Thoracic aorta (tissue), 2 donors: ENCODE measurements at regions not wholly inside any gene's neighbourhood (a gene's known extent, or its start where the extent isn't known, plus 50 kb on each side); places are given as distances from the start of the nearest gene placed in this dataset.

Source experiments
- ATAC-seq: fragments of 150-250 bp; one replicate; pipeline ENCODE4 v1.8.0; 2017; ENCODE audit warnings: low read depth; ENCODE audit not compliant: insufficient number of reproducible peaks, low FRiP score
- DNase-seq: peaks from one replicate; pipeline ENCODE4 v3.0.0-alpha.2; 2020; ENCODE audit warnings: low spot score
- H3K27ac ChIP-seq, 2 donors: fragments of 200-600 bp; sonication (generic); 1 replicate in 1 of 2; 2 replicates in 1 of 2; pipeline ENCODE4 v1.5.1; 2016; ENCODE audit warnings: mild to moderate bottlenecking in 2 of 2, moderate library complexity in 2 of 2
- H3K27me3 ChIP-seq: fragments of 200-600 bp; sonication (generic); replicated peaks from 2 replicates; pipeline ENCODE4 v1.6.0; 2016; ENCODE audit warnings: mild to moderate bottlenecking; ENCODE audit not compliant: insufficient read depth
- H3K36me3 ChIP-seq: fragments of 200-600 bp; sonication (generic); one replicate; pipeline ENCODE4 v1.5.1; 2016
- H3K4me1 ChIP-seq, 2 donors: fragments of 200-600 bp; sonication (generic); 1 replicate in 1 of 2; 2 replicates in 1 of 2; pipeline versions ENCODE4 v1.5.1 to v1.6.0; 2016; ENCODE audit warnings: low read depth in 2 of 2, mild to moderate bottlenecking in 1 of 2; ENCODE audit not compliant: control insufficient read depth in 1 of 2
- H3K4me3 ChIP-seq: fragments of 200-600 bp; sonication (generic); 2 replicates; pipeline ENCODE4 v1.5.1; 2016; ENCODE audit warnings: mild to moderate bottlenecking
- H3K9me3 ChIP-seq: fragments of 200-600 bp; sonication (generic); 2 replicates; pipeline ENCODE4 v1.5.1; 2016
- CTCF ChIP-seq: fragments of 200-600 bp; sonication (generic); IDR thresholded peaks from one replicate; pipeline ENCODE4 v1.5.1; 2019; ENCODE audit warnings: antibody characterized with exemption

- ATAC-seq = no peak
- H3K27me3 ChIP-seq = no peaks in the 10 kb centered on the region
- H3K4me1 ChIP-seq = no peaks in the 10 kb centered on the region
- DNase-seq = no peak
- TF ChIP-seq CTCF = no peak
- H3K9me3 ChIP-seq = no peaks in the 10 kb centered on the region
- H3K36me3 ChIP-seq = no peaks in the 10 kb centered on the region
- H3K4me3 ChIP-seq = no peak overlapping the region
- H3K27ac ChIP-seq = no peak overlapping the region
Measured at GRCh38 chr1:55929652-55930051, 649.7 kb downstream of the PLPP3 start.

DNA sequence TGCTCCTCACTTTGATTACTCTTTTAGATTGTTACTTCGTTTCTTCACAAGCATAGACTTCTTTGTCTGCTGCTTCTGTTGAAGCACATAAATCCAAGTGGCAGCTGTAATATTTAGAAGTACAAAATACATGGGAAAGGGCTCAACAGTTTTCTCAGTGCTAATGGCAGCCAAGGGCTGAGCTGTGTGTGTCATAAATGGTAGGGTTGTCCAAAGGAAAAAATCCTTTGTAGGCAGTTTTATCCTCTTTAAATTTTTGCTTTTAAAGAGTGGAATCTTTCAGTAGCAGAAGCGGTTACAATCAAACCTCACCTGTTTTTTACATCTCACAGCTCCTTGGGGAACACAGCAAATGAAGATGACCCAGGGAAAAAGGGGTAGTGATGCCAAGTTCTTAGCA lies 650.8 kb downstream of the PLPP3 start:
- H3K27ac ChIP-seq = no peak overlapping the region
- ATAC-seq (no peak), DNase-seq (no peak)

GRCh38 chr1:55927702-55928290 lies 651.6 kb downstream of the PLPP3 start:
- no peaks in the 10 kb centered on the region for H3K36me3 ChIP-seq
- H3K9me3 ChIP-seq = no peaks in the 10 kb centered on the region
- no peak overlapping the region for H3K4me3 ChIP-seq
- TF ChIP-seq CTCF = no peak
- H3K27ac ChIP-seq = no peak overlapping the region
- DNase-seq (no peak), ATAC-seq (no peak)
- H3K27me3 ChIP-seq = no peaks in the 10 kb centered on the region
- H3K4me1 ChIP-seq = no peaks in the 10 kb centered on the region

More for the DNA sequence above, 650.8 kb downstream of the PLPP3 start:
- TF ChIP-seq CTCF = no peak
- Histone ChIP-seq H3K4me1 (no peaks in the 10 kb centered on the region), H3K4me3 (no peak overlapping the region), H3K27me3 (no peaks in the 10 kb centered on the region), H3K36me3 (no peaks in the 10 kb centered on the region), H3K9me3 (no peaks in the 10 kb centered on the region)

DNA sequence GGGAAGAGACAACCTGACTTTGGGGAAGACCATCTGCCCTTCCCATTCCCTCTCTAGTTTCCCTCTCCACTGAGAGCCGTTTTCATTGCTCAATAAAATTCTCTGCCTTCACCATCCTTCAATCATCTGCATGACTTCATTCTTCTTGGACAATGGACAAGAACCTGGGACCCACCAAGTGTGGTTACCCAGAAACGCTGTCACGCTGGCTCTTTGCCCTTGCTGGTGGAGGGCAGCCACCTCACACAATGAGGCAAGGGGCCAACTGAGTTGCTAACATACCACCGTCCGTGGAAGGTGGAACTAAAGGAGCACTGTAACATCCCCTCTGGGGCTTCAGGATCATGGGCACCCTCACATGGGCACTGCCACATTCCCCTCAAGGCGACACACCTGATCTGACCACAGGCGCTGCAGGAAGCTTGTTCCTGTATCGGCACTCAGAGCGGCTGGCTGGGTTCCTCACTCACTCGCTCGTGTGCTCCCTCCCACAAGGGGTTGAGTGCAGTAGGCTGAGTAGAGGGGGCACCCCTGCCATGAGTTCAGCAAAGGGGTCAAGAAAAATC lies 652.4 kb downstream of the PLPP3 start:
- DNase-seq (no peak), ATAC-seq (no peak)
- Histone ChIP-seq H3K27ac (no peak overlapping the region), H3K36me3 (no peaks in the 10 kb centered on the region), H3K27me3 (no peaks in the 10 kb centered on the region), H3K9me3 (no peaks in the 10 kb centered on the region), H3K4me3 (no peak overlapping the region), H3K4me1 (no peaks in the 10 kb centered on the region)
- no peak for TF ChIP-seq CTCF

DNA sequence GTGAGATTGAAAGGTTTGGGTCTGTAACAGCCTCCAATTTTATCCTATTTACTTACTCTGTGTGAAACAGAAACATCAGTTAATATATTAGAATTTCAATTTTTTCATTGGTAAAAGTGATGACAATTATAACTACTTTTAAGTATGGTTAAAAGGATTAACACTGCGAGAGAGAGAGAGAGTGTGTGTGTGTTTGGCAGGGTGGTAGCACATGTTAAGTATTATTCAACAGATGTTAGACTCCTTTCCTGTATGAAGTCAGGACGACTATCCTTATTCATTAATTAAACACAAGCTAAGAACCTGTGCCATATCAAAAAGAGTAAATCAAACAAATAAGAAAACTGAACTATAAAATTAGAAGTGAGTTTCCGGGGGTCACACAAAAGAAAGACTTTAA lies 662.5 kb downstream of the PLPP3 start:
- Histone ChIP-seq H3K4me3 (no peak overlapping the region), H3K27me3 (no peaks in the 10 kb centered on the region), H3K36me3 (no peaks in the 10 kb centered on the region), H3K4me1 (no peaks in the 10 kb centered on the region), H3K27ac (no peak overlapping the region), H3K9me3 (no peaks in the 10 kb centered on the region)
- no peak for TF ChIP-seq CTCF
- ATAC-seq = no peak
- no peak for DNase-seq
